OCI-LY1 (cell line): ENCODE measurements at regions not wholly inside any gene's neighbourhood (a gene's known extent, or its start where the extent isn't known, plus 50 kb on each side); places are given as distances from the start of the nearest gene placed in this dataset.

Source experiments
- H2AFZ ChIP-seq: fragments of 200-600 bp; sonication (generic), shearing (Covaris generic); 2 replicates; pipeline ENCODE4 v1.6.0; 2014; ENCODE audit warnings: antibody characterized with exemption, mild to moderate bottlenecking, low read length
- H3F3A ChIP-seq: fragments of 200-600 bp; sonication (generic), shearing (Covaris generic); 2 replicates; pipeline ENCODE4 v1.6.0; 2014; ENCODE audit warnings: mild to moderate bottlenecking, antibody characterized with exemption, low read length, moderate library complexity; ENCODE audit not compliant: insufficient read depth
- H3K27ac ChIP-seq: fragments of 200-600 bp; sonication (generic); 2 replicates; pipeline ENCODE4 v1.5.1; 2014; ENCODE audit warnings: low read length, mixed run types, mild to moderate bottlenecking, low read depth; ENCODE audit not compliant: poor library complexity, severe bottlenecking
- H3K27me3 ChIP-seq: fragments of 200-600 bp; sonication (generic); 2 replicates; pipeline ENCODE4 v1.6.0; 2014; ENCODE audit warnings: antibody characterized with exemption, mild to moderate bottlenecking, low read length, moderate library complexity; ENCODE audit not compliant: insufficient read depth
- H3K36me3 ChIP-seq: fragments of 200-600 bp; sonication (generic); 2 replicates; pipeline ENCODE4 v1.6.1; 2014; ENCODE audit warnings: mild to moderate bottlenecking, antibody characterized with exemption, low read length, moderate library complexity, mixed read lengths; ENCODE audit not compliant: insufficient read depth
- H3K4me1 ChIP-seq: fragments of 200-600 bp; sonication (generic); 2 replicates; pipeline ENCODE4 v1.5.1; 2014; ENCODE audit warnings: mild to moderate bottlenecking, low read length, moderate library complexity; ENCODE audit not compliant: insufficient read depth, severe bottlenecking
- H3K4me2 ChIP-seq: fragments of 200-600 bp; sonication (generic), shearing (Covaris generic); 2 replicates; pipeline ENCODE4 v1.6.1; 2014; ENCODE audit warnings: low read length
- H3K4me3 ChIP-seq: fragments of 200-600 bp; sonication (generic); 2 replicates; pipeline ENCODE4 v1.5.1; 2014; ENCODE audit warnings: low read length, low read depth, mild to moderate bottlenecking, mixed read lengths; ENCODE audit not compliant: poor library complexity, severe bottlenecking
- H3K79me2 ChIP-seq: fragments of 200-600 bp; shearing (Covaris generic); 2 replicates; pipeline ENCODE4 v1.6.1; 2016; ENCODE audit warnings: mixed run types, low read length, mixed read lengths; ENCODE audit not compliant: insufficient read depth
- H3K9ac ChIP-seq: fragments of 200-600 bp; sonication (generic), shearing (Covaris generic); 2 replicates; pipeline ENCODE4 v1.6.1; 2014; ENCODE audit warnings: mild to moderate bottlenecking, low read length, mixed read lengths
- H3K9me2 ChIP-seq: fragments of 200-600 bp; sonication (generic), shearing (Covaris generic); 2 replicates; pipeline ENCODE4 v1.6.1; 2014; ENCODE audit warnings: low read depth, mild to moderate bottlenecking, low read length, mixed read lengths
- H3K9me3 ChIP-seq: fragments of 200-600 bp; shearing (Covaris generic); 2 replicates; pipeline ENCODE4 v1.6.1; 2014; ENCODE audit warnings: low read length, mixed read lengths
- H4K20me1 ChIP-seq: fragments of 200-600 bp; sonication (generic), shearing (Covaris generic); 2 replicates; pipeline ENCODE4 v1.6.0; 2016; ENCODE audit warnings: mild to moderate bottlenecking, low read length; ENCODE audit not compliant: insufficient read depth
- EZH2 ChIP-seq: fragments of 200-600 bp; sonication (generic), shearing (Covaris generic); IDR thresholded peaks from 2 replicates; pipeline ENCODE4 v1.8.0; 2017; ENCODE audit warnings: borderline replicate concordance, mixed run types, mild to moderate bottlenecking, antibody characterized with exemption, low read length, moderate library complexity, mixed read lengths
- TF ChIP-seq, protein P1 (sequence below): fragments of 200-600 bp; sonication (generic), shearing (Covaris generic); IDR thresholded peaks from 2 replicates; pipeline ENCODE4 v1.5.1; 2017; ENCODE audit warnings: mild to moderate bottlenecking, antibody characterized with exemption, low read length, moderate library complexity, mixed read lengths

DNA sequence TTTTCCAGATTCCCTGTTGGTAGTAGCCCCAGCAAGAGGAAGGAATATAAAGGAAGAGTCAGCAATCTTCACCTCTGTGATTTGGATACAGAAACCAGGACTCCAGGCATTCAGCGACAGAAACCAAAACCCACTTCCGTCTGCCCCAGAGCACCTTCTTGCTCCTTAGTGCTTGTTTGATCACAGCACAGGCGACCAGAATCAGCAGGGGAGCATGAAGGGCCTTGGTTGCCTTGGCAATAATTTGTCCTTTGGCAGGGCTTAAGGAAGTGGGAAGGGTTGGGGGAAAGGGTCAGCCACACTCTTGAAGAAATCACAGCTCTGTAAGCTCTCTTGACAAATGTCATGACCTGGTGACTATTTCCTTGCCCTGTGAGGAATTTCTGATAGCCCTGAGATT is 379.6 kb downstream of the OTUD1 start:
- no peaks in the 10 kb centered on the region for H3K9me2 ChIP-seq
- H2AFZ ChIP-seq = no peak overlapping the region
- H3K27me3 ChIP-seq = no peaks in the 10 kb centered on the region
- H3K9ac ChIP-seq = no peak overlapping the region
- H3K36me3 ChIP-seq = no peaks in the 10 kb centered on the region
- H3K4me1 ChIP-seq = no peaks in the 10 kb centered on the region
- H3K4me3 ChIP-seq = no peak overlapping the region
- no peak overlapping the region for H3K27ac ChIP-seq
- H3F3A ChIP-seq = no peaks in the 10 kb centered on the region
- TF ChIP-seq, protein P1, sequence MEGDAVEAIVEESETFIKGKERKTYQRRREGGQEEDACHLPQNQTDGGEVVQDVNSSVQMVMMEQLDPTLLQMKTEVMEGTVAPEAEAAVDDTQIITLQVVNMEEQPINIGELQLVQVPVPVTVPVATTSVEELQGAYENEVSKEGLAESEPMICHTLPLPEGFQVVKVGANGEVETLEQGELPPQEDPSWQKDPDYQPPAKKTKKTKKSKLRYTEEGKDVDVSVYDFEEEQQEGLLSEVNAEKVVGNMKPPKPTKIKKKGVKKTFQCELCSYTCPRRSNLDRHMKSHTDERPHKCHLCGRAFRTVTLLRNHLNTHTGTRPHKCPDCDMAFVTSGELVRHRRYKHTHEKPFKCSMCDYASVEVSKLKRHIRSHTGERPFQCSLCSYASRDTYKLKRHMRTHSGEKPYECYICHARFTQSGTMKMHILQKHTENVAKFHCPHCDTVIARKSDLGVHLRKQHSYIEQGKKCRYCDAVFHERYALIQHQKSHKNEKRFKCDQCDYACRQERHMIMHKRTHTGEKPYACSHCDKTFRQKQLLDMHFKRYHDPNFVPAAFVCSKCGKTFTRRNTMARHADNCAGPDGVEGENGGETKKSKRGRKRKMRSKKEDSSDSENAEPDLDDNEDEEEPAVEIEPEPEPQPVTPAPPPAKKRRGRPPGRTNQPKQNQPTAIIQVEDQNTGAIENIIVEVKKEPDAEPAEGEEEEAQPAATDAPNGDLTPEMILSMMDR = no peak
- TF ChIP-seq EZH2 = no peak
- no peaks in the 10 kb centered on the region for H3K9me3 ChIP-seq
- H3K4me2 ChIP-seq = no peak overlapping the region
- no peaks in the 10 kb centered on the region for H4K20me1 ChIP-seq
- no peaks in the 10 kb centered on the region for H3K79me2 ChIP-seq

DNA sequence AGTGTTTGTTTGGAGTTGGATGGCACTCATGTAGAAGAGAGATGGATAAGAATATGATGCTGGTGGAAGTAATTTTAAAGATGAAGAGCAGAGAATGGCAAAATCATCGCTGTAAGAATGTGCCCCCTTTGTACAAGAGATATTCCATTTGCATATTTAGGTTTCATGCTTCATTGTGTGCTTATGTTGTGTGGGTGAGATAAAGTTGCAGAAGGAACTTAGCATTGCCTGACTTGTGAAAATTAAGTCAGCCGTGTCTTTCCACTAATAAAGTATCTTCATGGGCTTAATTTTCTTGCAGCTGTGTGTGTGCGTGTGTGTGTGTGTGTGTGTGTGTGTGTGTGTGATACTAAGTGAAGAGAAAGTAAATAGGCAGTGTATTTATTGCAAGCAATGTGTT is 381.9 kb downstream of the OTUD1 start:
- H3K4me2 ChIP-seq = no peak overlapping the region
- H3K36me3 ChIP-seq = no peaks in the 10 kb centered on the region
- H4K20me1 ChIP-seq = no peaks in the 10 kb centered on the region
- no peaks in the 10 kb centered on the region for H3K9me2 ChIP-seq
- H3K27me3 ChIP-seq = no peaks in the 10 kb centered on the region
- H3K27ac ChIP-seq = no peak overlapping the region
- H3K79me2 ChIP-seq = no peaks in the 10 kb centered on the region
- no peak overlapping the region for H2AFZ ChIP-seq
- no peaks in the 10 kb centered on the region for H3F3A ChIP-seq
- no peaks in the 10 kb centered on the region for H3K9me3 ChIP-seq
- H3K4me1 ChIP-seq = no peaks in the 10 kb centered on the region
- no peak overlapping the region for H3K9ac ChIP-seq
- TF ChIP-seq, protein P1 = no peak
- TF ChIP-seq EZH2 = no peak
- no peak overlapping the region for H3K4me3 ChIP-seq

DNA sequence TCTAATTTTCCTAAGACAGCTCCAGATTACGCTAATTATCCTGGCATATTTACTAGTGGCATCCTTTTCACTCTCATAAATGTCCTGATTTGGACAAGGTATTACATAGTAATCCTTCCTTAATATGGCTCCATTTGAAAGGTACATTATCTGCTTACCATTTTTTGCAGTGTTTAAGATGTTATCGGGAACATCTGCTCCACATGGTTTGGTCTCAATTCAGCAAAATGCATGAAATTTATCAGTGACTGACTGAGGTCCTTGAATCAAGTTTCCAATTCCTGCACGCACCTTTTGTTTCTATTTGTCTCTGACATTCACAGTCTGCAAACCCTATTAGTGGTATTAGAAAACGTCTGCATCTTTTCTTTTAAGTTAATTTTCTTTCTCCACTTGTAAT is 384.1 kb upstream of the KIAA1217 start:
- H3K79me2 ChIP-seq = no peaks in the 10 kb centered on the region
- no peak for TF ChIP-seq EZH2
- H3K36me3 ChIP-seq = no peaks in the 10 kb centered on the region
- H3K27ac ChIP-seq = no peak overlapping the region
- H4K20me1 ChIP-seq = no peaks in the 10 kb centered on the region
- H3K9me2 ChIP-seq = no peaks in the 10 kb centered on the region
- H3K9ac ChIP-seq = no peak overlapping the region
- no peak overlapping the region for H2AFZ ChIP-seq
- H3F3A ChIP-seq = no peaks in the 10 kb centered on the region
- no peaks in the 10 kb centered on the region for H3K4me1 ChIP-seq
- H3K4me3 ChIP-seq = no peak overlapping the region
- H3K27me3 ChIP-seq = no peaks in the 10 kb centered on the region
- H3K4me2 ChIP-seq = no peak overlapping the region
- H3K9me3 ChIP-seq = no peaks in the 10 kb centered on the region

GRCh38 chr10:23826421-23826820 is 382.5 kb upstream of the KIAA1217 start:
- Histone ChIP-seq H3K4me3 (no peak overlapping the region), H3K9me3 (no peaks in the 10 kb centered on the region), H3F3A (no peaks in the 10 kb centered on the region), H3K79me2 (no peaks in the 10 kb centered on the region), H3K27ac (no peak overlapping the region), H3K4me1 (no peaks in the 10 kb centered on the region), H3K27me3 (no peaks in the 10 kb centered on the region), H3K9ac (no peak overlapping the region), H3K9me2 (no peaks in the 10 kb centered on the region), H4K20me1 (no peaks in the 10 kb centered on the region), H2AFZ (no peak overlapping the region), H3K4me2 (no peak overlapping the region), H3K36me3 (no peaks in the 10 kb centered on the region)
- TF ChIP-seq, protein P1 = no peak
- TF ChIP-seq EZH2 = no peak
